ENCODE measurements at regions not wholly inside any gene's neighbourhood (a gene's known extent, or its start where the extent isn't known, plus 50 kb on each side); places are given as distances from the start of the nearest gene placed in this dataset.

GRCh38 chr9:13569602-13570067, 290.1 kb upstream of the MPDZ start:
- no peak for ATAC-seq (replicated peaks; ENCODE audit: extremely low read depth, poor library complexity, severe bottlenecking)
- DNase-seq (ENCODE audit: low spot score in 2 of 2): no peak
- no peak overlapping the region for H3K4me3 Mint-ChIP-seq
- peaks cover 28% of the 10 kb centered on the region for H3K9me3 Mint-ChIP-seq
- no peaks in the 10 kb centered on the region for H3K27me3 Mint-ChIP-seq
- no peak overlapping the region for H3K27ac Mint-ChIP-seq (ENCODE audit: low read depth)
- no peaks in the 10 kb centered on the region for H3K4me1 Mint-ChIP-seq
- no peaks in the 10 kb centered on the region for H3K36me3 Mint-ChIP-seq (ENCODE audit: insufficient read depth)

DNA sequence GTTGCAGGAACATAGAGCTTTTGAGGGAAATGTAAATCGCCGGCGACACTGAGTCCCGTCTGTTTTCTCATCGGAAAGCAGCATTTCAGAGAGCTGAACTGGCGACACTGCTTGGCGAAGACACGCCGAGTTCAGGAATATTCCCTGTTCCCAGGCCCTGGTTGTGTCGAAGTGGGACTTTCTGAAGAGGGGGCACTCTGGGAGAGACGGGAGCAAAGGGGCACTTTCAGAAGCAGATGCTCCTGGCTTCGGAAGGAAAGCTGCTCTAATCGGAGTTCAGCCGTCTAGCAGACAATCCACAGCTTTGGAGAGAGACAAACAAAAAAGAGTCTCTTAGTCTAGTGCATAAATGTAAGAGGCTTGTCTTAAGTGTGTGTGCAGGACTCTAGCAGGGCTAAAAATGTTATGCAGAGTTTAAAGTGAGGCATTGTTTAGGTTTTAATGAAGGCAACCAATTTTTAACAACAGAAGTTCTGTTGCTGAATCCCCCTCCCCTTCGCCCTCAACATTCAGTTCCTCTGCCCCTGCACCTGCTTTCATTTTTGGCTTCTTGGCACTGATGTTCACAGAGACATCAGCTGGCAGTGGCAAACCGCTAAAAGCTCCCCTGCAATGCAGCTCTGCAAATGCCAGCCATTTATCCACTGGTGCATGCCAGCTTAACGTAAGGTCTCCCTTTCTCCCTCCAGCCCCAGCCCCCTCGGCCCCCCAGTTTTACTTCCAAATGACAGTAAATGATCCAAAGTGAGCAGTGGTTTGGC, 289.5 kb upstream of the MPDZ start:
- ATAC-seq (replicated peaks; ENCODE audit: extremely low read depth, poor library complexity, severe bottlenecking) (peak; percentile 6), DNase-seq (ENCODE audit: low spot score in 2 of 2) (no peak)
- no peak overlapping the region for H3K27ac Mint-ChIP-seq (ENCODE audit: low read depth)
- H3K9me3 Mint-ChIP-seq: peaks cover 28% of the 10 kb centered on the region
- no peaks in the 10 kb centered on the region for H3K4me1 Mint-ChIP-seq
- H3K4me3 Mint-ChIP-seq: no peak overlapping the region
- no peaks in the 10 kb centered on the region for H3K27me3 Mint-ChIP-seq
- H3K36me3 Mint-ChIP-seq (ENCODE audit: insufficient read depth): no peaks in the 10 kb centered on the region

DNA sequence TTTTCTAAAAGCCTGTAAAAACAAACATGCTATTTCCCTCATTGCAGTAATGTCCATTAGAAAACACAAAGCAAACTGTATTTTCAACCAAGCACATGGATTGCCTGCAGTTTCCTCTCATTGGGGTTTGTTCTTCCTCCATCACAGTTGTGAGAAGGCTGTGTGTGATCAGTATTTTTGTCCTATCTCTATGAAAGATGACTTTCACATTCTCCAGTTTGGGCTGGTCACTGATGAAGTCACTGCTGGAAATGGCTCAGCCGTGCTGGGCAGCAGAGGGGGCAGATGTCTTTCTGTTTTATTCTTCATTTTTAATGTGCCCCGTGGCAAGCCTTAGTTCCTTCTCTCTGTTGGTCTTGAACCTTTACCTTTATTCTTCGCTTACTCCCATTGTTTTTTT, 288.9 kb upstream of the MPDZ start:
- ATAC-seq (replicated peaks; ENCODE audit: extremely low read depth, poor library complexity, severe bottlenecking) (no peak), DNase-seq (ENCODE audit: low spot score in 2 of 2) (no peak)
- no peak overlapping the region for H3K4me3 Mint-ChIP-seq
- H3K4me1 Mint-ChIP-seq: no peaks in the 10 kb centered on the region
- H3K27me3 Mint-ChIP-seq: no peaks in the 10 kb centered on the region
- H3K27ac Mint-ChIP-seq (ENCODE audit: low read depth): no peak overlapping the region
- peaks cover 26% of the 10 kb centered on the region for H3K9me3 Mint-ChIP-seq
- no peaks in the 10 kb centered on the region for H3K36me3 Mint-ChIP-seq (ENCODE audit: insufficient read depth)

DNA sequence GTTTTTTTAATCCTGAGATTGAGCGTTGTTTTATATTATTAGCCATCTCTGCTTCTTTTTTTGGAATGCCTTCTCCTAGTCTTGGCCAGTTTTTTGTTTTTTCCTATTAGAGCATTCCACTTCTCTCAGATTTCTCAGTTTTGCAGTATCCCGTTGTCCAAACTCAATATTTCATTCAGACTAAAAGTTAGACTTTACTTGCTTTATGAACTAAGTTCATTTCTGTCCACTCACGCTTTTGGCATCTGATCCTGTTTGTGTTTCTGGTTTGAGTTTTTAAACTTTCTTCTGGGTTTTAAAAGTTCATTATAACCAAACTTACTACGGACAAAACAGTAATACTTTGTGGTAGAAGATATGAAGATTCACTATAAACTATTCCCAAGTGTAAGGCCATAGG, 288.3 kb upstream of the MPDZ start:
- ATAC-seq (replicated peaks; ENCODE audit: extremely low read depth, poor library complexity, severe bottlenecking): no peak
- no peaks in the 10 kb centered on the region for H3K27me3 Mint-ChIP-seq
- no peak overlapping the region for H3K27ac Mint-ChIP-seq (ENCODE audit: low read depth)
- H3K36me3 Mint-ChIP-seq (ENCODE audit: insufficient read depth): no peaks in the 10 kb centered on the region
- H3K4me1 Mint-ChIP-seq: no peaks in the 10 kb centered on the region
- H3K4me3 Mint-ChIP-seq: no peak overlapping the region
- peaks cover 23% of the 10 kb centered on the region for H3K9me3 Mint-ChIP-seq
- DNase-seq (ENCODE audit: low spot score in 2 of 2): no peak

GRCh38 chr9:13557746-13558145, 278.3 kb upstream of the MPDZ start:
- H3K36me3 Mint-ChIP-seq (ENCODE audit: insufficient read depth): no peaks in the 10 kb centered on the region
- no peaks in the 10 kb centered on the region for H3K4me1 Mint-ChIP-seq
- H3K4me3 Mint-ChIP-seq: no peak overlapping the region
- DNase-seq (ENCODE audit: low spot score in 2 of 2): no peak
- peaks cover 23% of the 10 kb centered on the region for H3K9me3 Mint-ChIP-seq
- H3K27me3 Mint-ChIP-seq: no peaks in the 10 kb centered on the region
- no peak overlapping the region for H3K27ac Mint-ChIP-seq (ENCODE audit: low read depth)
- no peak for ATAC-seq (replicated peaks; ENCODE audit: extremely low read depth, poor library complexity, severe bottlenecking)

- H3K4me3 Mint-ChIP-seq: no peak overlapping the region
- ATAC-seq (replicated peaks; ENCODE audit: extremely low read depth, poor library complexity, severe bottlenecking): no peak
- no peaks in the 10 kb centered on the region for H3K4me1 Mint-ChIP-seq
- no peak for DNase-seq (ENCODE audit: low spot score in 2 of 2)
- peaks cover 20% of the 10 kb centered on the region for H3K9me3 Mint-ChIP-seq
- no peaks in the 10 kb centered on the region for H3K27me3 Mint-ChIP-seq
- H3K27ac Mint-ChIP-seq (ENCODE audit: low read depth): no peak overlapping the region
- H3K36me3 Mint-ChIP-seq (ENCODE audit: insufficient read depth): no peaks in the 10 kb centered on the region
Measured at GRCh38 chr9:13556656-13557055, 277.2 kb upstream of the MPDZ start.

- no peaks in the 10 kb centered on the region for H3K4me1 Mint-ChIP-seq
- DNase-seq (ENCODE audit: low spot score in 2 of 2): no peak
- H3K4me3 Mint-ChIP-seq: no peak overlapping the region
- no peak overlapping the region for H3K27ac Mint-ChIP-seq (ENCODE audit: low read depth)
- no peaks in the 10 kb centered on the region for H3K36me3 Mint-ChIP-seq (ENCODE audit: insufficient read depth)
- no peaks in the 10 kb centered on the region for H3K27me3 Mint-ChIP-seq
- ATAC-seq (replicated peaks; ENCODE audit: extremely low read depth, poor library complexity, severe bottlenecking): no peak
- H3K9me3 Mint-ChIP-seq: peaks cover 26% of the 10 kb centered on the region
Measured at GRCh38 chr9:13555989-13556500, 276.6 kb upstream of the MPDZ start.

DNA sequence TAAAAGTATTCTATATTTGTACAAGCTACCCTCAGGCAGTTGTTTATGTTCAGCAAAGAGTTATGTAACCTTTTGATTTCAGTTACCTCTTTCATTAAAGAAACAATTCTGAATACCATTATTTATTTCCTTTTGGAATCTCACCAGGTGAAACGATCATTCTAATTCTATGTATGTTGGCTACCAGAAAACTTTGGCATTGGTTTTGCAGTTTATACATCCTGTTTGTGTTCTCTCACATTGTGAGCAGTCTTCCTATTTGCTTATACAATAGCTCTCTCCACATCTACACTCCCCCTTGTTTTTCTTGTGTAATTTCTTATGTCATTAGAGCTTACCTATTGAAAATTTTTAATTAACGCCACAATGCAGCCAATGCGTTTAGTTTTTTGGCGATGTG, 276.0 kb upstream of the MPDZ start:
- no peak for ATAC-seq (replicated peaks; ENCODE audit: extremely low read depth, poor library complexity, severe bottlenecking)
- Mint-ChIP-seq H3K36me3 (ENCODE audit: insufficient read depth) (no peaks in the 10 kb centered on the region), H3K4me1 (no peaks in the 10 kb centered on the region), H3K27me3 (no peaks in the 10 kb centered on the region), H3K27ac (ENCODE audit: low read depth) (no peak overlapping the region), H3K9me3 (peaks cover 27% of the 10 kb centered on the region), H3K4me3 (no peak overlapping the region)
- DNase-seq (ENCODE audit: low spot score in 2 of 2): no peak

GRCh38 chr9:13554626-13555025, 275.1 kb upstream of the MPDZ start:
- peaks cover 27% of the 10 kb centered on the region for H3K9me3 Mint-ChIP-seq
- ATAC-seq (replicated peaks; ENCODE audit: extremely low read depth, poor library complexity, severe bottlenecking) (no peak), DNase-seq (ENCODE audit: low spot score in 2 of 2) (no peak)
- no peak overlapping the region for H3K27ac Mint-ChIP-seq (ENCODE audit: low read depth)
- H3K27me3 Mint-ChIP-seq: no peaks in the 10 kb centered on the region
- no peak overlapping the region for H3K4me3 Mint-ChIP-seq
- H3K4me1 Mint-ChIP-seq: no peaks in the 10 kb centered on the region
- no peaks in the 10 kb centered on the region for H3K36me3 Mint-ChIP-seq (ENCODE audit: insufficient read depth)

GRCh38 chr9:13552606-13553215, 273.2 kb upstream of the MPDZ start:
- Mint-ChIP-seq H3K27ac (ENCODE audit: low read depth) (no peak overlapping the region), H3K4me3 (no peak overlapping the region), H3K27me3 (no peaks in the 10 kb centered on the region), H3K9me3 (peaks cover 23% of the 10 kb centered on the region), H3K36me3 (ENCODE audit: insufficient read depth) (no peaks in the 10 kb centered on the region), H3K4me1 (no peaks in the 10 kb centered on the region)
- ATAC-seq (replicated peaks; ENCODE audit: extremely low read depth, poor library complexity, severe bottlenecking): no peak
- DNase-seq (ENCODE audit: low spot score in 2 of 2): no peak

DNA sequence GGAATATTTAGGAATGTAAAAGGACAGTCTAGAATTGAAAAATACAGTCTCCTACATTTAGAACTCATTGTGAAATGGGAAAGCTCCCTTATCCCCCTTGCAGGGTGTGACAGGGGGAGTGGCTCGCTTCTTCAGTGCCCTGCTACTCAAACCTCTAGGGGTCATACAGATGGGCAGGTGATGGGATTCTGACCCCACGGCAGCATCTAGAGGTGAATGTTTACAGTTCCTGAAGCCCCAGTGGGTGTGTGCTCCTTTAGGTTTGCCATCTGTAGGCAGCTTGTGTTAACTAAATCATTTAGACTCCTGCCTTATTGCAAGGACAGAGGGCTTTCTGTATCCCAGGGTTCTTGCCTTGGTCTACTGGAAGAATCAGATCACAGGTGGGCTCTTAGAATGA, 271.0 kb upstream of the MPDZ start:
- Mint-ChIP-seq H3K27me3 (no peaks in the 10 kb centered on the region), H3K4me3 (no peak overlapping the region), H3K4me1 (no peaks in the 10 kb centered on the region), H3K27ac (ENCODE audit: low read depth) (no peak overlapping the region), H3K9me3 (peaks cover 17% of the 10 kb centered on the region), H3K36me3 (ENCODE audit: insufficient read depth) (no peaks in the 10 kb centered on the region)
- ATAC-seq (replicated peaks; ENCODE audit: extremely low read depth, poor library complexity, severe bottlenecking): no peak
- DNase-seq (ENCODE audit: low spot score in 2 of 2): no peak

GRCh38 chr9:13548535-13548934, 269.0 kb upstream of the MPDZ start:
- no peak for ATAC-seq (replicated peaks; ENCODE audit: extremely low read depth, poor library complexity, severe bottlenecking)
- no peaks in the 10 kb centered on the region for H3K4me1 Mint-ChIP-seq

GRCh38 chr9:13535141-13535540, 255.6 kb upstream of the MPDZ start:
- Mint-ChIP-seq H3K4me3 (no peak overlapping the region), H3K9me3 (peaks cover 16% of the 10 kb centered on the region), H3K27ac (ENCODE audit: low read depth) (no peak overlapping the region), H3K4me1 (no peaks in the 10 kb centered on the region), H3K36me3 (ENCODE audit: insufficient read depth) (no peaks in the 10 kb centered on the region), H3K27me3 (no peaks in the 10 kb centered on the region)
- DNase-seq (ENCODE audit: low spot score in 2 of 2) (no peak), ATAC-seq (replicated peaks; ENCODE audit: extremely low read depth, poor library complexity, severe bottlenecking) (no peak)

More at GRCh38 chr9:13548535-13548934, 269.0 kb upstream of the MPDZ start:
- Mint-ChIP-seq H3K4me3 (no peak overlapping the region), H3K9me3 (peaks cover 15% of the 10 kb centered on the region), H3K27me3 (no peaks in the 10 kb centered on the region), H3K27ac (ENCODE audit: low read depth) (no peak overlapping the region), H3K36me3 (ENCODE audit: insufficient read depth) (no peaks in the 10 kb centered on the region)
- DNase-seq (ENCODE audit: low spot score in 2 of 2): no peak
